OCI-M1 (cell line): ENCODE measurements at regions not wholly inside any gene's neighbourhood (a gene's known extent, or its start where the extent isn't known, plus 50 kb on each side); places are given as distances from the start of the nearest gene placed in this dataset.

Experiments used
- DNase-seq: peaks from one replicate; lab custom pipeline; 2025; lab: John Stamatoyannopoulos, UW

DNA sequence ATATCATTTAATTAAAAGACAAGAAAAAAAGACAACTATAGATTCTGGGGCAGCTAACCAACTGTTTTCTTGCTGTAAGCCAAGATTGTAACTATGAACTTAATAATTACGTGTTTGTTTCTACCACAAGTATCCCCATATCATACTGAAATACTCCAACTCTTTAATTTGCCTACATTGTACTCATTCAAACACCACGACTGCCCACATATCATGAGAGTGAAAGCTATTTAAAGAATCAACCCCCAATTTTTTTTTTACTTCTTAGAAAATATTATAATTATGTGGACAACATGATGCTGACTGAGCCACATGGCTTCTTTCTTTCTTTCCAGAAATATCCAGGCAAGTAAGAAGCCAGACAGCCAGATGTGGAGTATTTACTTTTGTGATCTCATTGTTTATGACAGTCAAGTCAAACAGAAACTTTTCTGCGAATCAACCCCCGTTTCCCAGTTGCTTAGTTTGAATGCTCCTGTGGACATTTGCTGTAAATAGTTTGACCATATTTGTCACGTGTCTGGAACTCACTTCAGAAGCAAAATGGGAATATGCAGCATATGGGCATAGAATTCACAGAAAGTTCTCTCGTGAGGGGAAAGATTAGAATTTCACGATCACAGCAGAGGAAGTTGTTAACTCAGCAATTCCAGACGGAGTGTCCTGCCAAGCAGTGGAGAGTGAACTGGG is 126.8 kb upstream of the PSMD7 start:
- DNase-seq, result no peak

GRCh38 chr16:74169066-74169465 is 127.5 kb upstream of the PSMD7 start:
- DNase-seq, result no peak

DNA sequence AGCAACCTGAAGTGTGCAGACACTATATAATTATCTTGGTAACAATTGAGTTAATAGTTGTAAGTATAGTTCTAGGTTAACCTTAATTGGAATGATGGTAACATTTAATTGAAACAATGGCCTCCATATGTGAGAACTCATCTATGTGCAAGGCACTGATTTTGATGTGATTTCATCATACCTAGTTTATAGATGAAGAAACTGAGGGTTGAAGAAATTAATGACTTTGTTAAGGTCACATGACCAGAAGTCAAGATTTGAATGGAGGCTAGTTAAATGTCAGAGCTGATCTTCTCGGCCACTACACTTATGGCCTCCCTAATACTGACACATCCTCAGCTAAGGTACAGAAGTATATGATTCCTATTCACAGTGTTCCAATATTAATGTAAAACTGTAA is 128.2 kb upstream of the PSMD7 start:
- no peak for DNase-seq

- no peak for DNase-seq
Observed at GRCh38 chr16:74166456-74166855, 130.2 kb upstream of the PSMD7 start.

GRCh38 chr16:74165566-74166080 is 131.0 kb upstream of the PSMD7 start:
- DNase-seq, result no peak

GRCh38 chr16:74160759-74161158 is 135.9 kb upstream of the PSMD7 start:
- DNase-seq, result peak; percentile 1

- no peak for DNase-seq
Observed at GRCh38 chr16:74153773-74154172, 142.8 kb upstream of the PSMD7 start.

- no peak for DNase-seq
Observed at GRCh38 chr16:74146643-74147042, 150.0 kb upstream of the PSMD7 start.

DNA sequence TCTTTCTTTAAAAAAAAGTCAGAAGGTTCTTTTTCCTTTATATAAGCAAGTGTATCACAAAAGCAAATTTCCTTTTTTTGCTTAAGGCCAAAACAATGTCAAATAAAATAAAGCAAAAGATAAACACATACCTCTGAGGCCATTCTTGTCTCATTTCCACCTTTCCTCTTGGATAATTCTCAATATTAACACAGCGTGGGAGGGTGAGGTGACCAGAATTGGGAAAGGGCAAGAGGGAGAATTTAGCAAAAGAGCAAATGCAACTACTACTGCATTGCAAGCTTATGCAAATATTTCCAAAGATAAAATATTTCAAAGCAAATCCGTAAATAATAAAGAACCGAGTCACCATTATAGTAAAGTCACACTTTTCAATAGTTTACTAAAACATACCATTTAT is 153.4 kb upstream of the PSMD7 start:
- no peak for DNase-seq

DNA sequence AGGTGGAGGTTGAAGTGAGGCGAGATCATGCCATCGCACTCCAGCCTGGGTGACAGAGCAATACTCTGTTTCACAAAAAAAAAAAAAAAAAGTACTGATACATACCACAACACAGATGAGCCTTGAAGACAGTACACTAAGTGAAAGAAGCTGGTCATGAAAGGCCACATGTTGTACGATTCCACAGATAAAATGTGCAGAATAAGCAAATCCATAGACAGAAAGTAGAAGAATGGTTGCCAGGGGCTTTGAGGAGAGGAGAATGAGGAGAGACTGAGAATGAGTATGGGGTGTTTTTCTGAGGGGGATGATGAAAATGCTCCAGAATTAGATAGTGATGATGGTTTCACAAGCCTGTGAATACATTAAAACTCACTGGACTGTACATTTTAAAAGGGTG is 155.6 kb upstream of the PSMD7 start:
- no peak for DNase-seq

DNA sequence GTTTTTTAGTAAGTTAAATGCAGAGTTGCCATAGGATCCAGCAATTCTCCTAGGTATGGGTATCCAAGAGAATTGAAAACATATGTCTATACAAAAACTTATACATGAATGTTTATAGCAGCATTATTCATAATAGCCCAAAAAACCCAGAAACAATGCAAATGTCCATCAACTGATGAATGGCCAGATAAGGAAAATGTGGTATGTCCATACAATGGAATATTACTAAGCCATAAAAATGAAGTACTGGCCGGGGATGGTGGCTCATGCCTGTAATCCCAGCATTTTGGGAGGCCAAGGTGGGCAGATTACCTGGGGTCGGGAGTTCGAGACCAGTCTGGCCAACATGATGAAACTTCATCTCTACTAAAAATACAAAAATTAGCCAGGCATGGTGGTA is 156.1 kb upstream of the PSMD7 start:
- no peak for DNase-seq

GRCh38 chr16:74123826-74124225 is 172.8 kb upstream of the PSMD7 start:
- DNase-seq, result no peak

- DNase-seq, result no peak
Observed at GRCh38 chr16:74123195-74123594, 173.4 kb upstream of the PSMD7 start.

GRCh38 chr16:74117798-74118197 is 178.8 kb upstream of the PSMD7 start:
- no peak for DNase-seq

GRCh38 chr16:74113545-74113944 is 183.1 kb upstream of the PSMD7 start:
- DNase-seq, result no peak

GRCh38 chr16:74111456-74111982 is 185.1 kb upstream of the PSMD7 start:
- no peak for DNase-seq

- DNase-seq, result peak; percentile 75
Observed at GRCh38 chr16:74107795-74108610, 188.6 kb upstream of the PSMD7 start.

- DNase-seq, result no peak
Observed at GRCh38 chr16:74104022-74104421, 192.6 kb upstream of the PSMD7 start.

DNA sequence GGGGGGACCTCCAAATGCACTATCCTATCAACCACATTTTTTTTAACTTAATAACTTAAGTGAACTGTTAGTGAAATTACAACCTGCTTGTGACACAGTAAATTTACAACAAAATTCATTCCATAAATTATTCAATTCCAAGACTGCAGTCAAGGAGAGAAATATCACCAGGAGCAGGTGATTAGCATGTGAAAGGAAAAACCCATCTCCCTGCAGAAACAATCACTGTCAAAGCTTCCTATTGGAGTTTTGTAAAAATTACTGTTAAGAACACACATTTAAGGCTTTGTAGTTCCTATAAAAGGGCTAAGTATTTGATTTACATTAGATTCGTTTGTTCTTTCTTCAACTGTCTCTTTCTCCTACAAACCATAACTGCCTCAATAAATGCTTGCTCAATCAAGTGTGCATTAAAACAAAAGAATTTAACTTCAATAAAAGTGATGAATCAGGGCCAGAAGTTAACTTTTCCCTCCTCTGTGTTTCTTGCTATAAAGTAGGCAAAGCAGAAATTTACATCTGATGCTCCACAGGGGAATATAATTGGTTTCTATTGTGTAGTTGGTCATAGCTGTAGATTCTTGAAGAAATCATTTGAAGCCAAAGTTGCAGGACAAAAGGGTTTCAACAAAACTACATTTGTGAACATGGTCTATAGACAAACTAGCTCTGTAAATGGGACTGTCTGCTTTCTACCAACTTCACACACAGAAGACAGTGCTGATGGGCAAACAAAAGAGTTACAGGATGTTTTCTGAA is 195.1 kb upstream of the PSMD7 start:
- DNase-seq, result no peak

GRCh38 chr16:74100395-74101326 is 196.0 kb upstream of the PSMD7 start:
- DNase-seq, result no peak

DNA sequence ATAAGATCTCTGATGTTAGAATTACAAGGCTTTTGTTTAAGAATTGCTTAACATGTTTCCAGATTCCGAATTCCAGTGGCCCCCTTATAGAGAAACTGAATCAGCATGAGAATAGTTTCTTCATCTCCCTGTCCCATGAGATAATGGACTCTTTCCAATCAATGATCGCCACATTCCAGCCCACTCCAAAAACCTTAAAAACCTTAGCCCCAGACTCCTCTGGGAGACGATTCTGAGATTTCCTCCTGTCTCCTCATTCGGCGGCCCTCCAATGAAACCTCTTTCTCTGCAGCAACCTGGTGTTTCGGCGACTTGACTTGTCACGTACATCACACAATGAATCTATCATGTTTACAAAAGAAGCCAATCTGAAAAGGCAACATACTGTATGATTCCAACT is 197.1 kb upstream of the PSMD7 start:
- DNase-seq, result no peak
